ENCODE measurements at regions not wholly inside any gene's neighbourhood (a gene's known extent, or its start where the extent isn't known, plus 50 kb on each side); places are given as distances from the start of the nearest gene placed in this dataset.
"Not testable (repeated sequence)": the region's sequence is repeated elsewhere in the genome, so short reads cannot be mapped to it uniquely, and the experiment has no call there.

DNA sequence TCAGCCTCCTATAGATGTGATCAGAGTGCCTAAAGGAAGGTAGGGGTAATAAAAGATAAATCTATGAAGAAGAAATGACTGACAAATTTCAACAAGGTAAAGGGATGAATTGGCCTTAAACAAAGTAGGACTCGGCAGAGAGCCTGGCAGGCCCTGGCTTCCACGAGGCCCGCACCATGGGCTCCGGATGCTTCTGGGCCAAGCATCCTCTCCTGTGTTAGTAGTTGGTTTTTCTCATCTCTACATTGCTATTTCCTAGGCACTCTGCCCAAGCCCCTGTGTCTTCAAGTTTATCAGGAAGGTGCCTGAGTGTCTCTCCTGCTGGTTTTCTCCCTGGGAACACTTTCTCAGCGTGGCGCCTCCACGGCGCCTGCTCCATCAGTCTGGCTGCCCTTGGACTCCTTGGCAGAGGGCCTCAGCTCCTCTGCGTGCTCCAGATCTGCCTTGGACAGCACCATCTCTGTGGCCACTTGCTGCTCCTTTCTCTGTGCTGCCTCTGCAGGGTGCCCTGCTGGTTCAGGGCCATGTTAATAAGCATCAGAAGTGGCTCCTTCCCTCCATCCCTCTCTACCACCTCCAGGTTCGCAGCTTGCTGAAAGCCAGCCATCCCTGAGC, 413.3 kb upstream of the DPP6 start:
- Mint-ChIP-seq H3K4me3 (no peak overlapping the region), H3K27me3 (ENCODE audit: low read depth) (no peaks in the 10 kb centered on the region), H3K27ac (no peak overlapping the region), H3K4me1 (ENCODE audit: low read depth) (no peaks in the 10 kb centered on the region), H3K36me3 (ENCODE audit: low read depth) (no peaks in the 10 kb centered on the region), H3K9me3 (ENCODE audit: insufficient read depth) (peaks cover 19% of the 10 kb centered on the region)
- DNase-seq (no peak), ATAC-seq (no peak)
- ChIA-PET CTCF (no interaction called here), POLR2A (no interaction called here)

DNA sequence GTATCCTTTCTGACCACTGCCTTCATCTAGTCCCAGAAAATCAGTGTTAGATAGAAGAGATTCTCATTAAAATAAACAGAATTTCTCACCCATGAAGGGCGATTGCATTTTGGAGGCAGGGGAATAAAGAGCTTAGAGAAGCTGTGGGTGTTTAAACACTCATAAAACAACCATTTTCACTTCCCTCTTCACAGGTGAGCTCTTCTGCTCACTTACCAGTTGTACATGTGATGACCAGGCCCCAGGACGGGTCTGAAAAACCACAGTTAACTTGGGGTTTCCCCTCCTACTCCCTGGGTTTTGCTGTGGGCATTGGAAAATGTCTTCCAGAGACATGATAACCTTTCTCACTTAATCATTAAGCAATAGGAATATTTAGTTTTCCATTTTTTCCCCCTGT, 411.6 kb upstream of the DPP6 start:
- no peak for DNase-seq
- Mint-ChIP-seq H3K9me3 (ENCODE audit: insufficient read depth) (peaks cover 22% of the 10 kb centered on the region), H3K27ac (no peak overlapping the region), H3K27me3 (ENCODE audit: low read depth) (no peaks in the 10 kb centered on the region), H3K4me3 (no peak overlapping the region), H3K4me1 (ENCODE audit: low read depth) (no peaks in the 10 kb centered on the region), H3K36me3 (ENCODE audit: low read depth) (no peaks in the 10 kb centered on the region)
- ATAC-seq = no peak
- CTCF ChIA-PET = no interaction called here
- POLR2A ChIA-PET = no interaction called here

DNA sequence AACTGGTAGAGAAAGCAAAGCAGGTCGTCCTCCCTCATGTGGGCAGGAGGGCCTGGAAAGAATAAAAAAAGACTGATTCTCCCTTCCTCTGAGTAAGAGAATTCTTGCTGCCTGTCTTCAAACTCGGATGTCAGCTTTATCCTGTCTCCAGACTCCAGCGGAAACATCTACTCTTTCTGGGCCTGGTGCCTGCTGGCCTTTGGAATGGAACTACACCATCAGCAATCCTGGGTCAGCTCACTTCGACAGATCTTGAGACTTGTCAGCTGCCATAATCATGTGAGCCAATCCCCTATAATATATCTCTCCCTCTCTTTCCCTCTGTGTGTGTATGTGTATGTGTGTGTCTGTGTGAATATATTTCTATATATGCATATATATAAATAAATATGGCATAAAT, 411.0 kb upstream of the DPP6 start:
- ChIA-PET CTCF (no interaction called here), POLR2A (no interaction called here)
- ATAC-seq = no peak
- no peak overlapping the region for H3K4me3 Mint-ChIP-seq
- H3K9me3 Mint-ChIP-seq (ENCODE audit: insufficient read depth) = peaks cover 22% of the 10 kb centered on the region
- no peaks in the 10 kb centered on the region for H3K36me3 Mint-ChIP-seq (ENCODE audit: low read depth)
- H3K27ac Mint-ChIP-seq = no peak overlapping the region
- no peaks in the 10 kb centered on the region for H3K4me1 Mint-ChIP-seq (ENCODE audit: low read depth)
- no peak for DNase-seq
- no peaks in the 10 kb centered on the region for H3K27me3 Mint-ChIP-seq (ENCODE audit: low read depth)

DNA sequence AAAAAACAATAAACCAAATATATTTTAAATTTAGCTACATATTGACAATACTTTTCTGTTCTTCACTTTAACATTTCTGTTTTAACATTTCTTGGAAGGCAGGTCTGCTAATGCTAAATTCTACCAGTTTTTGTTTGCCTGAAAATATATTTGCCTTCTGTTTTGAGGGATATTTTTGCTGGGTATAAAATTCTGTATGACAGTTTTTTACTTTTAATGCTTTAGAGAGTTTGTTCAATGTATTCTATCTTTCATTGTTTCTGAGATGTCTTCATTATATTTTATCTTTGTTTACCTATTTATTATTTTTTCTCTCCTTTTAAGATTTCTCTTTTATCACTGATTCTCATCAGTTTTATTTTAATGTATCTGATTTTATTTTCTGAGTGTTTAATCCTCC, 409.2 kb upstream of the DPP6 start:
- H3K36me3 Mint-ChIP-seq (ENCODE audit: low read depth) = no peaks in the 10 kb centered on the region
- H3K9me3 Mint-ChIP-seq (ENCODE audit: insufficient read depth) = peaks cover 22% of the 10 kb centered on the region
- POLR2A ChIA-PET = no interaction called here
- H3K4me3 Mint-ChIP-seq = no peak overlapping the region
- H3K27me3 Mint-ChIP-seq (ENCODE audit: low read depth) = no peaks in the 10 kb centered on the region
- no peak overlapping the region for H3K27ac Mint-ChIP-seq
- CTCF ChIA-PET = no interaction called here
- H3K4me1 Mint-ChIP-seq (ENCODE audit: low read depth) = no peaks in the 10 kb centered on the region
- ATAC-seq (no peak), DNase-seq (no peak)

DNA sequence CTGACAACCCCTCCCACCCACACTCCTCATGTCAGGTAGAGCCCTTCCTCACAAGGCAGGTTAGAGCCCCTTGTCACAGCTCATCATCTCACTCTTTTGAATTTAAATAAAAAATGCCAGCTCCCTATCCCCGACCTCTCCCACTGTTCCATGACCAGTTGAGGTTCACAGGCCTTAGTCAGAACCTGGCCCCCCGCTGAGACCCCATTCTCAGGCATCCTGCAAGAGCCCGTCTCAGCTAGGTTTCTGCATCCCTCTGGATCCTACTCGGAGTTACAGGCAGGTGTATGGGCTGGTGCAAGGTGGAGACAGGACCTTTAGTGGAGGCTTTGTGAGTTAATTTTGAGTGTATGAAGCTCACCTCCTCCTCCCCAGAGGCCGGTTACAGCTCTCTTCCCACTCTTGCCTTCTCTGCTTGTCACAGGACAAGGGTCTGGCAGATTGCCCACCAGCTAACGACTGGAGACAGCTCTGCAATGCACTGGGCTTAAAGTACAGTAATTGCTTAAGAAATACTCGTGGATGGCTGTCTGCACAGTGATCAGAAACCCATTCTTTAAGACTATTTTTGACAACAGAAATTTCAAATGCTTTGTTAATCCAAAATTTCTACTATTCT, 394.9 kb upstream of the DPP6 start:
- ChIA-PET CTCF (no interaction called here), POLR2A (no interaction called here)

DNA sequence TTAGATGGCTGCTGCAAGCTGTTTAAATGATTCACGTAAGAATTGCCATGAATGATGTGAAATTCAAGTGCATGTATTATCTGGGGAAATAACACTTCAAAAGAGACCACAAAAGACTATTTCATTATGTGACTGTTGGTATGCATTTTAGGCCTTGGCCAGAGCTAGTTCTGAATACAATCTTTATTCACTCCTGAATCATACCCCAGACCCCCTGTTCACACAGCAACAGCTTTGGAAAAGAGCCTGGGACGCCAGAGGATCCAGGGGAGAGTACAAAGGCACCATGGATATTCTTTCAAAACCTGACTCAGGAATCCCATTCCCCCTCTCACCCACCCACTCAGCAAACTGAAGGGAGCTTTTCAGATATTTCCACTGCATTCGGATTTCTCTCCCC, 377.1 kb upstream of the DPP6 start:
- Mint-ChIP-seq H3K27me3 (ENCODE audit: low read depth) (no peaks in the 10 kb centered on the region), H3K4me1 (ENCODE audit: low read depth) (no peaks in the 10 kb centered on the region), H3K9me3 (ENCODE audit: insufficient read depth) (peaks cover 9% of the 10 kb centered on the region), H3K27ac (no peak overlapping the region), H3K36me3 (ENCODE audit: low read depth) (no peaks in the 10 kb centered on the region), H3K4me3 (no peak overlapping the region)
- DNase-seq (no peak), ATAC-seq (no peak)
- CTCF ChIA-PET = no interaction called here
- POLR2A ChIA-PET = no interaction called here

More for the DNA sequence above, 394.9 kb upstream of the DPP6 start:
- no peaks in the 10 kb centered on the region for H3K27me3 Mint-ChIP-seq (ENCODE audit: low read depth)
- H3K36me3 Mint-ChIP-seq (ENCODE audit: low read depth) = no peaks in the 10 kb centered on the region
- ATAC-seq (no peak), DNase-seq (no peak)
- peaks cover 14% of the 10 kb centered on the region for H3K9me3 Mint-ChIP-seq (ENCODE audit: insufficient read depth)
- no peaks in the 10 kb centered on the region for H3K4me1 Mint-ChIP-seq (ENCODE audit: low read depth)
- no peak overlapping the region for H3K27ac Mint-ChIP-seq
- H3K4me3 Mint-ChIP-seq = no peak overlapping the region

DNA sequence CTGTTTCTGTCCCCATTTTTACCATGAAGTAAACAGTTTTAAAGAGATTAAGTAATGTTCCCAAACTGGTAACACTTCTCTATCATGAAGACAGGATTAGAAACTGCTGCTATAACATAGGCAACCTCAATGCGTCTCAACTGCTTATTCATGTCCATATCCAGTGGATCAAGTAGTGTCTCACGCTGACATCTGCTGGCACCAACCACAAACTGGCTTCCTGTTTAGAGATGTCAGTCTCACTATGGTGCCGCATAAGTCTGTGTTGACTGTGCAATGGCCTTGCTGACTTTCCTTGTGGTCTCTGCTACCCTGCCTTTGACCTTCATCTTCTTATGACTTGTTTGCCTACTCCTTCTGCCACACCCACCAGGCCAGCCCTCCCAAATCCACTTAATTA, 369.6 kb upstream of the DPP6 start:
- CTCF ChIA-PET = no interaction called here
- Mint-ChIP-seq H3K27ac (no peak overlapping the region), H3K4me3 (no peak overlapping the region), H3K36me3 (ENCODE audit: low read depth) (no peaks in the 10 kb centered on the region), H3K27me3 (ENCODE audit: low read depth) (no peaks in the 10 kb centered on the region), H3K9me3 (ENCODE audit: insufficient read depth) (peaks cover 4% of the 10 kb centered on the region), H3K4me1 (ENCODE audit: low read depth) (no peaks in the 10 kb centered on the region)
- POLR2A ChIA-PET = no interaction called here
- ATAC-seq (no peak), DNase-seq (no peak)

DNA sequence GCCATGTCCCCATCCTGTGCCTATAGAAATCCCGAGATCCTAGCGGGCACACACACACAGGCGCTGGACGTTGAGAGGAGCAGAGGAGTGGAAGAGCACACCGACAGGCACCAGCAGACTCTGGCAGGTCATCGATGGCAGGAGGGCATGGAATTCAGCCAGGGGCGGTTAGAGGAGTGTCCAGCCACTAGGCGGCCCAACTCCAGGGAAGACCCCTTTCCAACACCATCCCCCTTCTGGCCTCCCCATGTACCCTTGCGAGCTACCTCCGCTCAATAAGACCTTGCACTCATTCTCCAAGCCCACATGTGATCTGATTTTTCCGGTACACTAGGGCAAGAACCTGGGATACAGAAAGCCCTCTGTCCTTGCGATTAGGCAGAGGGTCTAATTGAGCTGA, 356.0 kb upstream of the DPP6 start:
- no peak for DNase-seq
- POLR2A ChIA-PET = no interaction called here
- CTCF ChIA-PET = no interaction called here
- no peaks in the 10 kb centered on the region for H3K27me3 Mint-ChIP-seq (ENCODE audit: low read depth)
- no peak overlapping the region for H3K4me3 Mint-ChIP-seq
- H3K4me1 Mint-ChIP-seq (ENCODE audit: low read depth) = no peaks in the 10 kb centered on the region
- no peak for ATAC-seq
- no peak overlapping the region for H3K27ac Mint-ChIP-seq
- no peaks in the 10 kb centered on the region for H3K36me3 Mint-ChIP-seq (ENCODE audit: low read depth)
- H3K9me3 Mint-ChIP-seq (ENCODE audit: insufficient read depth) = peaks cover 11% of the 10 kb centered on the region

DNA sequence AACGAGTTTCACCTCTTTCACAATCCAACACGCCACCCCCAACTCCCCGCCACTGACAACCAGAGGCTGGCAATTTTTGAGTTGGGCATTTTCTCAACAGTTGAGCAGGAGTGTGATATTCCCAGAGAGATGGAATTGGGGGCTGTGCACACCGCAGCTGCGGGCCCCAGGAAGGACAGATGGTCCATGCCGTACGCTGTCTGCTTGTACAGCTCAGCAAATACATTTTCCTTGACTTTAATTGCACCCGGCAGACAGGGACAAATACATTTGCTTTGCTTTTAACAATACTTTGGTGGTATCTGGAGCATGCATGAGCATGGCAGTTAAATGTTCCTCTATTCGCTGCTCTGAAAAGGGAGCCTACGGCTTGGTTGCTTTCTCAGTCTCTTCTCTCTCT, 354.2 kb upstream of the DPP6 start:
- H3K4me3 Mint-ChIP-seq = no peak overlapping the region
- ATAC-seq (no peak), DNase-seq (no peak)
- H3K36me3 Mint-ChIP-seq (ENCODE audit: low read depth) = no peaks in the 10 kb centered on the region
- H3K9me3 Mint-ChIP-seq (ENCODE audit: insufficient read depth) = peaks cover 11% of the 10 kb centered on the region
- no peak overlapping the region for H3K27ac Mint-ChIP-seq
- H3K27me3 Mint-ChIP-seq (ENCODE audit: low read depth) = no peaks in the 10 kb centered on the region
- POLR2A ChIA-PET = no interaction called here
- no peaks in the 10 kb centered on the region for H3K4me1 Mint-ChIP-seq (ENCODE audit: low read depth)
- CTCF ChIA-PET = no interaction called here

DNA sequence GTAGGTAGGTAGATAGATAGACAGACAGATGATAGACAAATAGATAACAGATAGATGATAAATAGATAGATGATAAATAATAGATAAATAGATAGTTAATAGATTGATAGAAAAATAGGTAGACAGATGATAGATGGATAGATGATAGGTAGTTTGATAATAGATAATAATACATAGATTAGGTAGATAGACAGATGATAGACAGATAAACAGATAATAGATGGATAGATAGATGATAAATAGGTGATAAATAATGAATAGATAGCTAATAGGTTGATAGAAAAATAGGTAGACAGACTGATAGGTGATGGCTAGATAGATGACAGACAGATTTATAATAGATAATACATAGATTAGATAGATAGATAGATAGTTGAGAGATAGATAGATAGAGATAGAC, 350.5 kb upstream of the DPP6 start:
- DNase-seq = no peak
- H3K27ac Mint-ChIP-seq = no peak overlapping the region
- no peaks in the 10 kb centered on the region for H3K9me3 Mint-ChIP-seq (ENCODE audit: insufficient read depth)
- H3K4me3 Mint-ChIP-seq = no peak overlapping the region
- H3K4me1 Mint-ChIP-seq (ENCODE audit: low read depth) = no peaks in the 10 kb centered on the region
- POLR2A ChIA-PET = no interaction called here
- H3K27me3 Mint-ChIP-seq (ENCODE audit: low read depth) = no peaks in the 10 kb centered on the region
- H3K36me3 Mint-ChIP-seq (ENCODE audit: low read depth) = no peaks in the 10 kb centered on the region
- CTCF ChIA-PET = no interaction called here
- ATAC-seq = no peak

DNA sequence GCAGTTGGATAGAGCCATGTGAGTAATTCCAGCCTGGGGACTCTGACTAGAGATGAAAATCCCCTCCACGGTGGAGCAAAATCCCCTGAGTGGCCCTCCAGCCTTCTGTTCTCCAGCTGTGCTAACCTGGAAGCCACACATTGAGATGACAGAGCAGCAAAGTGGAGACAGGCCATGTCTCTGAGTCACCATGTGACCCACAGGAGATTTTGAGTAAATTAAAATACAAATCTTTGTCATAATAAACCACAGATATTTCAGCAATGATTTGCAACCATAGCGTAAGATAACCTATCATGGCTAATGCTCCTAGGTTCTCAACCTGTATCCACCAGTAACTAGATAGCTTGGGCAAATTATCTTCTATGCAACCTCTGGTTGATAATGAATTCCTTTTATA, 328.3 kb upstream of the DPP6 start:
- H3K27ac Mint-ChIP-seq; POLR2A ChIA-PET; H3K36me3 Mint-ChIP-seq (ENCODE audit: low read depth); H3K4me3 Mint-ChIP-seq; H3K4me1 Mint-ChIP-seq (ENCODE audit: low read depth); H3K27me3 Mint-ChIP-seq (ENCODE audit: low read depth); ATAC-seq; H3K9me3 Mint-ChIP-seq (ENCODE audit: insufficient read depth); DNase-seq; CTCF ChIA-PET: not testable (repeated sequence)

DNA sequence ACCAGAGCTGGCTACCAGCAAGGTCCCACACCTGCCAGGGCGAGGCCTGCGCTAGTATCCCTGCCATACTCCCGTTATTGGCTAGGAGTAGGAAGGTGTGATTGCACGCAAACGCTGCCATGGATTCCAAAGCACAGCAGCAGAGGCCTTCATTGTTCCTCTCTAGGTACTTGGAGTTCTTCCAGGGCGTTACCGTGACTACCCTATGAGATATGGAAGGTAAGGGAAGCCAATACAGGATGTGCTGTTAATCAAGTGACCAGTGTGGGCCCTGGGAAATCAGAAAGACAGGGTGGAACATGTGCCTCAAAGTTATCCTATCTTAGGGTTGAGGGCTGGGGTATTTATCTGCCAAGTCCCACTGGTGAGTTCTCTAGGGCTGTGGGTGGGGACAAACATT, 320.7 kb upstream of the DPP6 start:
- H3K27me3 Mint-ChIP-seq (ENCODE audit: low read depth); H3K9me3 Mint-ChIP-seq (ENCODE audit: insufficient read depth); H3K36me3 Mint-ChIP-seq (ENCODE audit: low read depth); H3K27ac Mint-ChIP-seq; ATAC-seq; H3K4me1 Mint-ChIP-seq (ENCODE audit: low read depth); DNase-seq; POLR2A ChIA-PET; H3K4me3 Mint-ChIP-seq; CTCF ChIA-PET: not testable (repeated sequence)

DNA sequence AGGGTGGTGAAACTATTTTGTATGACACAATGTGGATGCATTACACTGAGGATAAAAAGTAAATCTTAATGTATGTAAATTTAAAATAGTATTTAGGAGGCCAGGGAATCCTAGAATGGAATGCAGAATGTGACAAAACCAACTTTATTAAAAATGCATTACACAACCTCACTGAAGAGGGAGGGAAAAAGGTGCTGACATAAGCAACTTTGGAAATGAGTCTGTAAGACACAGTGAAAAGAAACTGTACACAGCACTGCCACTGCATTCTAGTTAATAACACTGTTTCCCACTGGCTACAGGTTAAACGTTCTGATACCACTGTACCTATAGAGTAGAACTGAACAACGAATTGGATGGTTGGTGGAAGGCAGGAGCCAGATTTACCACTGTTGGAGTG, 308.8 kb upstream of the DPP6 start:
- H3K36me3 Mint-ChIP-seq (ENCODE audit: low read depth); DNase-seq; H3K27ac Mint-ChIP-seq; H3K4me3 Mint-ChIP-seq; H3K4me1 Mint-ChIP-seq (ENCODE audit: low read depth); CTCF ChIA-PET; POLR2A ChIA-PET; H3K9me3 Mint-ChIP-seq (ENCODE audit: insufficient read depth); H3K27me3 Mint-ChIP-seq (ENCODE audit: low read depth); ATAC-seq: not testable (repeated sequence)

All from activated CD8-positive, alpha-beta T cell treated with anti-CD3 and anti-CD28 coated beads, Interleukin-2, amount 10 ng/mL, durations not matched to agents 7 days and 5 days (primary cell).